GM12878 (cell line): ENCODE measurements at regions not wholly inside any gene's neighbourhood (a gene's known extent, or its start where the extent isn't known, plus 50 kb on each side); places are given as distances from the start of the nearest gene placed in this dataset.

Experiments
- ATAC-seq: fragments of 200-7000 bp; cut with Tn5 transposase; 3 replicates; pipeline ENCODE4 v1.9.1; 2020; ENCODE audit warnings: mild to moderate bottlenecking, moderate library complexity
- BruUV-seq: library from RNA; stranded (reverse); fragments of 400-500 nt; replicated peaks from 2 replicates; lab custom pipeline; 2021; lab: Mats Ljungman, UMichigan
- CTCF ChIA-PET: fragments of 300-600 bp; sonication (Branson Sonifier 250); formaldehyde crosslinking; extraction: SDS; loops from one replicate; lab custom pipeline; 2021; ENCODE audit warnings: inconsistent platforms; lab: Yijun Ruan, JAX
- POLR2A ChIA-PET: fragments of 350-600 bp; formaldehyde crosslinking; extraction: SDS; loops from one replicate; lab custom pipeline; 2021; ENCODE audit warnings: inconsistent platforms; lab: Charles Lee
- RAD21 ChIA-PET: fragments of 300-600 bp; sonication (Branson Sonifier 250); formaldehyde crosslinking; loops from one replicate; lab custom pipeline; 2023; ENCODE audit warnings: antibody characterized with exemption; ENCODE audit not compliant: unreplicated experiment; lab: Charles Lee
- SMC1A ChIA-PET: fragments of 300-600 bp; sonication (Branson Sonifier 250); formaldehyde crosslinking; loops from one replicate; lab custom pipeline; 2023; ENCODE audit not compliant: unreplicated experiment, uncharacterized antibody; lab: Charles Lee
- DNase-seq: peaks from one replicate; pipeline ENCODE4 v3.0.0-alpha.2; 2011; ENCODE audit warnings: low read depth, low spot score
- FAIRE-seq: peaks from 3 replicates; lab custom pipeline; 2011; peaks lifted over from hg19 to GRCh38; lab: Jason Lieb, UNC
- H2AFZ ChIP-seq: 2 replicates; pipeline ENCODE4 v1.6.0; 2011; ENCODE audit warnings: low read depth, low read length, control low read depth; ENCODE audit not compliant: control insufficient read depth
- H3K27ac ChIP-seq: 2 replicates; pipeline ENCODE4 v1.5.1; 2011; ENCODE audit warnings: control low read depth; ENCODE audit not compliant: control insufficient read depth, insufficient read depth
- H3K27me3 ChIP-seq, 2 experiments: replicated peaks in 1 of 2; 2 replicates each; pipeline versions ENCODE4 v1.6.0 to v1.6.1; 2011; ENCODE audit warnings: low read length in 1 of 2; ENCODE audit not compliant: control insufficient read depth in 2 of 2, insufficient read depth in 2 of 2
- H3K36me3 ChIP-seq, 2 experiments: 2 replicates each; pipeline ENCODE4 v1.5.1; 2011; ENCODE audit warnings: low read length in 1 of 2; ENCODE audit not compliant: control insufficient read depth in 2 of 2, insufficient read depth in 2 of 2
- H3K4me1 ChIP-seq: 2 replicates; pipeline ENCODE4 v1.6.1; 2011; ENCODE audit warnings: mild to moderate bottlenecking, low read length, moderate library complexity, mixed read lengths; ENCODE audit not compliant: control insufficient read depth, insufficient read depth
- H3K4me2 ChIP-seq: 2 replicates; pipeline ENCODE4 v1.6.0; 2011; ENCODE audit warnings: control low read depth; ENCODE audit not compliant: control insufficient read depth, insufficient read depth
- H3K4me3 ChIP-seq: fragments of 200-600 bp; sonication (generic); 2 replicates; pipeline ENCODE4 v1.5.1; 2016
- H3K79me2 ChIP-seq: 2 replicates; pipeline ENCODE4 v1.6.0; 2011; ENCODE audit warnings: low read length; ENCODE audit not compliant: control insufficient read depth, insufficient read depth
- H3K9ac ChIP-seq: 2 replicates; pipeline ENCODE4 v1.8.0; 2011; ENCODE audit warnings: low read length, control low read depth, mixed read lengths; ENCODE audit not compliant: control insufficient read depth, insufficient read depth
- H3K9me3 ChIP-seq: replicated peaks from 3 replicates; pipeline ENCODE4 v1.5.1; 2011; ENCODE audit warnings: mild to moderate bottlenecking, low read length; ENCODE audit not compliant: control insufficient read depth, insufficient read depth
- H4K20me1 ChIP-seq: 2 replicates; pipeline ENCODE4 v1.6.0; 2011; ENCODE audit not compliant: control insufficient read depth, insufficient read depth
- BACH1 ChIP-seq: fragments of 450-650 bp; IDR thresholded peaks from 2 replicates; pipeline ENCODE4 v1.6.1; 2017; ENCODE audit warnings: mild to moderate bottlenecking, borderline replicate concordance
- BCL11A ChIP-seq: IDR thresholded peaks from 2 replicates; pipeline ENCODE4 v1.6.1; 2011; ENCODE audit warnings: low read depth, low read length
- CEBPB ChIP-seq, 2 experiments: fragments of 150-350 bp in 1 of 2; IDR thresholded peaks; 2 replicates each; pipeline ENCODE4 v1.6.1; 2012 to 2014; ENCODE audit warnings: low read depth in 2 of 2, low read length in 2 of 2, borderline replicate concordance in 1 of 2, inconsistent platforms in 1 of 2
- CHD1 ChIP-seq: IDR thresholded peaks from 2 replicates; pipeline ENCODE4 v1.6.1; 2012; ENCODE audit warnings: low read depth, low read length, improper control_type of control experiment
- EZH2 ChIP-seq: IDR thresholded peaks from 2 replicates; pipeline ENCODE4 v1.6.1; 2012; ENCODE audit warnings: low read depth, mild to moderate bottlenecking, control low read depth, inconsistent platforms, low read length, borderline replicate concordance; ENCODE audit not compliant: control insufficient read depth
- FOXK2 ChIP-seq: fragments of 450-650 bp; IDR thresholded peaks from 2 replicates; pipeline ENCODE4 v1.6.1; 2017; ENCODE audit warnings: mild to moderate bottlenecking, moderate library complexity
- HDAC2 ChIP-seq: fragments of 200-600 bp; sonication (generic); IDR thresholded peaks from 2 replicates; pipeline ENCODE4 v1.6.1; 2017
- HDGF ChIP-seq: fragments of 450-650 bp; IDR thresholded peaks from 2 replicates; pipeline ENCODE4 v1.6.1; 2016; ENCODE audit warnings: antibody characterized with exemption
- JUND ChIP-seq: IDR thresholded peaks from 2 replicates; pipeline ENCODE4 v1.6.1; 2012; ENCODE audit warnings: low read depth, mild to moderate bottlenecking, low read length, improper control_type of control experiment, moderate library complexity
- KLF5 ChIP-seq: fragments of 450-650 bp; IDR thresholded peaks from 2 replicates; pipeline ENCODE4 v1.6.1; 2014; ENCODE audit warnings: mild to moderate bottlenecking; ENCODE audit not compliant: partially characterized antibody
- LARP7 ChIP-seq: fragments of 450-650 bp; IDR thresholded peaks from 2 replicates; pipeline ENCODE4 v1.6.1; 2017; ENCODE audit warnings: mild to moderate bottlenecking
- PAX8 ChIP-seq: fragments of 450-650 bp; IDR thresholded peaks from 2 replicates; pipeline ENCODE4 v1.6.1; 2017; ENCODE audit warnings: mild to moderate bottlenecking, moderate library complexity
- STAT3 ChIP-seq: IDR thresholded peaks from 2 replicates; pipeline ENCODE4 v1.6.1; 2011; ENCODE audit warnings: low read depth, low read length, improper control_type of control experiment
- WGBS: methylation state at CpG from one replicate; pipeline ENCODE4 v1.1.6; 2016; ENCODE audit warnings: low lambda C conversion rate; ENCODE audit not compliant: insufficient replicate concordance, insufficient coverage; ENCODE audit errors: missing lambda C conversion rate; 5-methylcytosine and 5-hydroxymethylcytosine counted together
- in situ Hi-C: fragments of 300-500 bp; cut with MboI; formaldehyde crosslinking; loops from 9 replicates; pipeline ENCODE4 v1.14.3; 2018; ENCODE audit warnings: mixed read lengths
- intact Hi-C: fragments of 100-400 bp; cut with micrococcal nuclease; formaldehyde crosslinking; loops from one replicate; pipeline ENCODE4 v1.14.2; 2022; ENCODE audit not compliant: unreplicated experiment
- TF ChIP-seq, protein P1 (sequence below): IDR thresholded peaks from 2 replicates; pipeline ENCODE4 v1.6.1; 2012; ENCODE audit warnings: improper control_type of control experiment, low read depth, low read length; ENCODE audit not compliant: insufficient replicate concordance
- TF ChIP-seq, protein P2 (sequence below): fragments of 450-650 bp; IDR thresholded peaks from 2 replicates; pipeline ENCODE4 v1.6.1; 2017; ENCODE audit warnings: antibody characterized with exemption, mild to moderate bottlenecking, moderate library complexity
- TF ChIP-seq, protein P3 (sequence below): fragments of 450-650 bp; IDR thresholded peaks from 2 replicates; pipeline ENCODE4 v1.6.1; 2018; ENCODE audit warnings: borderline replicate concordance, mild to moderate bottlenecking; ENCODE audit not compliant: partially characterized antibody

DNA sequence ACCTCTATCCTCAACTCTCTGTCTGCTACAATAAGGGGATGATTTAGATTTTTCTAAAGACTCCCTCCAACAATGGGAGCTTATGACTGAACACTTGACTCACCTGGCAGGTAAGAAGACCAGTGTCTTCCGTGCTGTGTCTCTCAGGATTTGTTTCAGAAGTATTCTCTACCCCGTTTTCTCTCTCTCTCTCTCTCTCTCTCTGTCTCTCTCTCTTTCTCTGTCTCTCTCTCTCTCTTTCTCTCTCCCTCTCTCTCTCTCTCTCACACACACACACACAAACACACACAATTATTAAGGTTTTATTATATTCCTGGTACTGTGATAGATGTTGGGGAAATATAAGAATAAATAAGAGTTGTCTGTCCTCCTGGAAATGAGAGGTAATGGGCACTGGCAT, 263.9 kb downstream of the TOX3 start (continued):
- TF ChIP-seq PAX8 (no peak), JUND (no peak), BCL11A (no peak), LARP7 (no peak), BACH1 (no peak), STAT3 (no peak), HDAC2 (no peak)
- TF ChIP-seq, protein P1, sequence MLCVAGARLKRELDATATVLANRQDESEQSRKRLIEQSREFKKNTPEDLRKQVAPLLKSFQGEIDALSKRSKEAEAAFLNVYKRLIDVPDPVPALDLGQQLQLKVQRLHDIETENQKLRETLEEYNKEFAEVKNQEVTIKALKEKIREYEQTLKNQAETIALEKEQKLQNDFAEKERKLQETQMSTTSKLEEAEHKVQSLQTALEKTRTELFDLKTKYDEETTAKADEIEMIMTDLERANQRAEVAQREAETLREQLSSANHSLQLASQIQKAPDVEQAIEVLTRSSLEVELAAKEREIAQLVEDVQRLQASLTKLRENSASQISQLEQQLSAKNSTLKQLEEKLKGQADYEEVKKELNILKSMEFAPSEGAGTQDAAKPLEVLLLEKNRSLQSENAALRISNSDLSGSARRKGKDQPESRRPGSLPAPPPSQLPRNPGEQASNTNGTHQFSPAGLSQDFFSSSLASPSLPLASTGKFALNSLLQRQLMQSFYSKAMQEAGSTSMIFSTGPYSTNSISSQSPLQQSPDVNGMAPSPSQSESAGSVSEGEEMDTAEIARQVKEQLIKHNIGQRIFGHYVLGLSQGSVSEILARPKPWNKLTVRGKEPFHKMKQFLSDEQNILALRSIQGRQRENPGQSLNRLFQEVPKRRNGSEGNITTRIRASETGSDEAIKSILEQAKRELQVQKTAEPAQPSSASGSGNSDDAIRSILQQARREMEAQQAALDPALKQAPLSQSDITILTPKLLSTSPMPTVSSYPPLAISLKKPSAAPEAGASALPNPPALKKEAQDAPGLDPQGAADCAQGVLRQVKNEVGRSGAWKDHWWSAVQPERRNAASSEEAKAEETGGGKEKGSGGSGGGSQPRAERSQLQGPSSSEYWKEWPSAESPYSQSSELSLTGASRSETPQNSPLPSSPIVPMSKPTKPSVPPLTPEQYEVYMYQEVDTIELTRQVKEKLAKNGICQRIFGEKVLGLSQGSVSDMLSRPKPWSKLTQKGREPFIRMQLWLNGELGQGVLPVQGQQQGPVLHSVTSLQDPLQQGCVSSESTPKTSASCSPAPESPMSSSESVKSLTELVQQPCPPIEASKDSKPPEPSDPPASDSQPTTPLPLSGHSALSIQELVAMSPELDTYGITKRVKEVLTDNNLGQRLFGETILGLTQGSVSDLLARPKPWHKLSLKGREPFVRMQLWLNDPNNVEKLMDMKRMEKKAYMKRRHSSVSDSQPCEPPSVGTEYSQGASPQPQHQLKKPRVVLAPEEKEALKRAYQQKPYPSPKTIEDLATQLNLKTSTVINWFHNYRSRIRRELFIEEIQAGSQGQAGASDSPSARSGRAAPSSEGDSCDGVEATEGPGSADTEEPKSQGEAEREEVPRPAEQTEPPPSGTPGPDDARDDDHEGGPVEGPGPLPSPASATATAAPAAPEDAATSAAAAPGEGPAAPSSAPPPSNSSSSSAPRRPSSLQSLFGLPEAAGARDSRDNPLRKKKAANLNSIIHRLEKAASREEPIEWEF: no peak

DNA sequence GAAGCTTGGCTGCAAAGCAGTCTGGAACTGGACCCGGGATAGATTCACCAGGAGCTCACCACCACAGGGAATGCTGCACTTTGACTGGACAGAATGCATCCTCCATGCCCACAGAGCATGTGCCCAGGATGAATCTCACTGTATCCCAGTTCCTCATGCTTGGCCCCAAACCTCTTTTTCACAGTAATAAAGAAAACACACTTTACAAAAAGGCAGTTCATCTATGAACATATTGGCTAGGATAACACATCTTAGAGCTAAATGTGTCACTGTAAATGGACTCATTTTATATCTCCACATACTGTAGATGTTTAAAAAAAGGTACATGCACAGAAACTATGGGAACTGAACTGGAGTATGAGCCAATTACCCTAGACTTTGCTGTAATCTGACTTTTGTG, 266.9 kb downstream of the TOX3 start:
- POLR2A ChIA-PET: no interaction called here
- Histone ChIP-seq H4K20me1 (no peaks in the 10 kb centered on the region), H3K27ac (no peak overlapping the region), H3K27me3 (no peaks in the 10 kb centered on the region; a peak in 1 of 4 replicates), H3K79me2 (no peaks in the 10 kb centered on the region), H3K9me3 (no peaks in the 10 kb centered on the region), H3K4me3 (no peak overlapping the region), H3K4me2 (no peak overlapping the region), H3K36me3 (no peaks in the 10 kb centered on the region), H2AFZ (no peak overlapping the region), H3K9ac (no peak overlapping the region), H3K4me1 (no peaks in the 10 kb centered on the region)
- no peak for ATAC-seq
- no peak for DNase-seq
- FAIRE-seq: no peak
- BruUV-seq: no TSS peak
- in situ Hi-C loops (no loop called here), intact Hi-C loops (no loop called here)
- 0% methylated on average over 1 of the region's 1 CpG for WGBS
- SMC1A ChIA-PET: interaction anchor here (0.8 kb wide), 1 partner anchor 23 kb away, joined by 3 read pairs; no protein-coding TSS in a partner anchor
- CTCF ChIA-PET: no interaction called here
- RAD21 ChIA-PET: no interaction called here
- no peak for TF ChIP-seq CEBPB (IDR thresholded peaks at IDR 0.05; ENCODE audit: borderline replicate concordance in 1 of 2, low read depth in 2 of 2, low read length in 2 of 2)
- TF ChIP-seq, protein P2, sequence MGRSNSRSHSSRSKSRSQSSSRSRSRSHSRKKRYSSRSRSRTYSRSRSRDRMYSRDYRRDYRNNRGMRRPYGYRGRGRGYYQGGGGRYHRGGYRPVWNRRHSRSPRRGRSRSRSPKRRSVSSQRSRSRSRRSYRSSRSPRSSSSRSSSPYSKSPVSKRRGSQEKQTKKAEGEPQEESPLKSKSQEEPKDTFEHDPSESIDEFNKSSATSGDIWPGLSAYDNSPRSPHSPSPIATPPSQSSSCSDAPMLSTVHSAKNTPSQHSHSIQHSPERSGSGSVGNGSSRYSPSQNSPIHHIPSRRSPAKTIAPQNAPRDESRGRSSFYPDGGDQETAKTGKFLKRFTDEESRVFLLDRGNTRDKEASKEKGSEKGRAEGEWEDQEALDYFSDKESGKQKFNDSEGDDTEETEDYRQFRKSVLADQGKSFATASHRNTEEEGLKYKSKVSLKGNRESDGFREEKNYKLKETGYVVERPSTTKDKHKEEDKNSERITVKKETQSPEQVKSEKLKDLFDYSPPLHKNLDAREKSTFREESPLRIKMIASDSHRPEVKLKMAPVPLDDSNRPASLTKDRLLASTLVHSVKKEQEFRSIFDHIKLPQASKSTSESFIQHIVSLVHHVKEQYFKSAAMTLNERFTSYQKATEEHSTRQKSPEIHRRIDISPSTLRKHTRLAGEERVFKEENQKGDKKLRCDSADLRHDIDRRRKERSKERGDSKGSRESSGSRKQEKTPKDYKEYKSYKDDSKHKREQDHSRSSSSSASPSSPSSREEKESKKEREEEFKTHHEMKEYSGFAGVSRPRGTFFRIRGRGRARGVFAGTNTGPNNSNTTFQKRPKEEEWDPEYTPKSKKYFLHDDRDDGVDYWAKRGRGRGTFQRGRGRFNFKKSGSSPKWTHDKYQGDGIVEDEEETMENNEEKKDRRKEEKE: no peak
- TF ChIP-seq EZH2: no peak
- TF ChIP-seq KLF5: no peak
- no peak for TF ChIP-seq CHD1
- no peak for TF ChIP-seq FOXK2
- TF ChIP-seq HDGF: no peak
- TF ChIP-seq, protein P3, sequence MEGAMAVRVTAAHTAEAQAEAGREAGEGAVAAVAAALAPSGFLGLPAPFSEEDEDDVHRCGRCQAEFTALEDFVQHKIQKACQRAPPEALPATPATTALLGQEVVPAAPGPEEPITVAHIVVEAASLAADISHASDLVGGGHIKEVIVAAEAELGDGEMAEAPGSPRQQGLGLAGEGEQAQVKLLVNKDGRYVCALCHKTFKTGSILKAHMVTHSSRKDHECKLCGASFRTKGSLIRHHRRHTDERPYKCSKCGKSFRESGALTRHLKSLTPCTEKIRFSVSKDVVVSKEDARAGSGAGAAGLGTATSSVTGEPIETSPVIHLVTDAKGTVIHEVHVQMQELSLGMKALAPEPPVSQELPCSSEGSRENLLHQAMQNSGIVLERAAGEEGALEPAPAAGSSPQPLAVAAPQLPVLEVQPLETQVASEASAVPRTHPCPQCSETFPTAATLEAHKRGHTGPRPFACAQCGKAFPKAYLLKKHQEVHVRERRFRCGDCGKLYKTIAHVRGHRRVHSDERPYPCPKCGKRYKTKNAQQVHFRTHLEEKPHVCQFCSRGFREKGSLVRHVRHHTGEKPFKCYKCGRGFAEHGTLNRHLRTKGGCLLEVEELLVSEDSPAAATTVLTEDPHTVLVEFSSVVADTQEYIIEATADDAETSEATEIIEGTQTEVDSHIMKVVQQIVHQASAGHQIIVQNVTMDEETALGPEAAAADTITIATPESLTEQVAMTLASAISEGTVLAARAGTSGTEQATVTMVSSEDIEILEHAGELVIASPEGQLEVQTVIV: no peak
- TF ChIP-seq, all 136 proteins: peak for 0
